Activated CD4-positive, alpha-beta T cell treated with anti-CD3 and anti-CD28 coated beads for 36 hours (primary cell): ENCODE measurements at regions not wholly inside any gene's neighbourhood (a gene's known extent, or its start where the extent isn't known, plus 50 kb on each side); places are given as distances from the start of the nearest gene placed in this dataset.

ENCODE experiments used
- ATAC-seq: fragments of 200-7000 bp; cut with Tn5 transposase; one replicate; pipeline ENCODE4 v1.10.0; 2021; ENCODE audit warnings: mild to moderate bottlenecking, moderate library complexity
- CTCF ChIA-PET: fragments of 350-600 bp; sonication (Branson Sonifier 250); formaldehyde crosslinking; loops from one replicate; lab custom pipeline; 2021; ENCODE audit warnings: antibody characterized with exemption; lab: Charles Lee
- POLR2A ChIA-PET: fragments of 350-600 bp; sonication (Branson Sonifier 250); formaldehyde crosslinking; loops from one replicate; lab custom pipeline; 2021; ENCODE audit warnings: antibody characterized with exemption, inconsistent platforms; lab: Charles Lee
- DNase-seq: peaks from one replicate; pipeline ENCODE4 v3.0.0-alpha.2; 2020
- H3K27ac Mint-ChIP-seq: one replicate; pipeline ENCODE4 v1.8.0; 2021; ENCODE audit warnings: mixed read lengths
- H3K27me3 Mint-ChIP-seq: one replicate; pipeline ENCODE4 v1.8.0; 2021; ENCODE audit warnings: mixed read lengths
- H3K36me3 Mint-ChIP-seq: one replicate; pipeline ENCODE4 v1.8.0; 2021; ENCODE audit warnings: low read depth, mixed read lengths
- H3K4me1 Mint-ChIP-seq: one replicate; pipeline ENCODE4 v1.8.0; 2021; ENCODE audit warnings: mixed read lengths
- H3K4me3 Mint-ChIP-seq: one replicate; pipeline ENCODE4 v1.8.0; 2021; ENCODE audit warnings: mild to moderate bottlenecking, moderate library complexity, mixed read lengths
- H3K9me3 Mint-ChIP-seq: one replicate; pipeline ENCODE4 v1.8.0; 2021; ENCODE audit warnings: low read depth, mixed read lengths
- intact Hi-C, 2 experiments: fragments of 100-400 bp; cut with DNase I in 1 of 2; cut with micrococcal nuclease in 1 of 2; formaldehyde crosslinking; loops; one replicate each; pipeline versions ENCODE4 v1.14.2 to v1.15.1; 2022 to 2024; cut with DNase I, micrococcal nuclease

GRCh38 chr1:99170516-99170915 is 93.8 kb upstream of the PLPPR4 start:
- Mint-ChIP-seq H3K9me3 (no peaks in the 10 kb centered on the region), H3K36me3 (no peaks in the 10 kb centered on the region), H3K4me1 (peaks cover 2% of the 10 kb centered on the region), H3K27ac (no peak overlapping the region), H3K4me3 (no peak overlapping the region), H3K27me3 (peaks cover 13% of the 10 kb centered on the region)
- CTCF ChIA-PET: no interaction called here
- DNase-seq: no peak
- peak; percentile 80 for ATAC-seq
- POLR2A ChIA-PET: no interaction called here
- intact Hi-C loops: loop anchor here in 1 of 2 experiments (10.0 kb wide), 1 partner anchor 376 kb away; no protein-coding TSS in a partner anchor

- intact Hi-C loops: loop anchor here in 1 of 2 experiments (10.0 kb wide), 1 partner anchor 376 kb away; no protein-coding TSS in a partner anchor
- ChIA-PET CTCF (interaction anchor here (1.4 kb wide), 1 partner anchor 10 kb away, joined by 5 read pairs; no protein-coding TSS in a partner anchor), POLR2A (no interaction called here)
- no peak overlapping the region for H3K27ac Mint-ChIP-seq
- H3K36me3 Mint-ChIP-seq: no peaks in the 10 kb centered on the region
- no peaks in the 10 kb centered on the region for H3K9me3 Mint-ChIP-seq
- ATAC-seq (no peak), DNase-seq (no peak)
- H3K27me3 Mint-ChIP-seq: peaks cover 9% of the 10 kb centered on the region
- H3K4me1 Mint-ChIP-seq: peaks cover 2% of the 10 kb centered on the region
- no peak overlapping the region for H3K4me3 Mint-ChIP-seq
Measured at GRCh38 chr1:99171184-99171813, 93.0 kb upstream of the PLPPR4 start.

DNA sequence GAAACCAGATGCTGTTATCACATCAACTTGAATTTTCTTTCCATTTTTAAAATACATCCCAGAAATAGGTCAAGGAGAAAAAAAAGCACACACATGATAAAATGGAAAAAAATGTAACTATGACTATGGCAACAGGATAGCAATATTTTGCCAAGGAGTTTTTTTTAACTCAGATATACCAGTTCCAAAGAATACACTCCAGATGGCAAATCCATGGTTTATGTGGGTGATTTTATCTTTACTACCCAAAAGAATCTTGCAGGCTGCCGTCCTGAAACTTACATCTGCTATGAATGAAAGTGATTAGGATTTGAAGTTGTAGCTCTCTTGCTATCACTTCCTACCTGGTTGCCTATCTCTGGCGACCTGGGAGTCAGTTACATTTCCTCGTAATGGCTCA is 91.0 kb upstream of the PLPPR4 start:
- ChIA-PET CTCF (no interaction called here), POLR2A (no interaction called here)
- H3K9me3 Mint-ChIP-seq: no peaks in the 10 kb centered on the region
- H3K27me3 Mint-ChIP-seq: peaks cover 9% of the 10 kb centered on the region
- H3K36me3 Mint-ChIP-seq: no peaks in the 10 kb centered on the region
- DNase-seq (no peak), ATAC-seq (no peak)
- no peak overlapping the region for H3K27ac Mint-ChIP-seq
- no peak overlapping the region for H3K4me3 Mint-ChIP-seq
- H3K4me1 Mint-ChIP-seq: peaks cover 2% of the 10 kb centered on the region
- intact Hi-C loops: loop anchor here in 1 of 2 experiments (10.0 kb wide), 1 partner anchor 378 kb away; no protein-coding TSS in a partner anchor

- Mint-ChIP-seq H3K27me3 (peaks cover 9% of the 10 kb centered on the region), H3K9me3 (no peaks in the 10 kb centered on the region), H3K4me1 (peaks cover 2% of the 10 kb centered on the region), H3K27ac (no peak overlapping the region), H3K4me3 (no peak overlapping the region), H3K36me3 (no peaks in the 10 kb centered on the region)
- no peak for DNase-seq
- ChIA-PET CTCF (no interaction called here), POLR2A (no interaction called here)
- intact Hi-C loops: loop anchor here in 1 of 2 experiments (10.0 kb wide), 1 partner anchor 379 kb away; no protein-coding TSS in a partner anchor
- ATAC-seq: no peak
Measured at GRCh38 chr1:99173900-99174299, 90.4 kb upstream of the PLPPR4 start.

DNA sequence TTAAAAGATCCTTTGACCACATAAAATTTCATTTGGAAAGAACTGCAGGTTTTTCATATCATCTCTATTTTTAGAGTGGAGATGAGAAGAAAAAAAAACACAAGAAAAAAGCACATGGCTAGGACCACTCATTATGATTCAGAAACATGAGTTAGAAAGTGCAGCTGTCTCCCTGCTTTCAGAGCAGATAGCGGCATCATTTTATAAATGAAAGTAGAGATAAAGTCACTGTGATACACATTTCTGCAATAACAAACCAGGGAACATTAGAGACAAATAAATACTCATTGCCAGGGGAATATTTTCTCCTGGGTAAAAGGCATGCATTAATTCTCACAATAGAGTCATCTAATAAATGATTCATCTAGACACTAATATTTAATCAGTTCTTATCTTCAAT is 87.5 kb upstream of the PLPPR4 start:
- CTCF ChIA-PET: interaction anchor here (1.2 to 2.0 kb wide), 4 partner anchors 9 to 509 kb away, joined by 3 to 8 read pairs (median 4); no protein-coding TSS in a partner anchor
- H3K27ac Mint-ChIP-seq: no peak overlapping the region

GRCh38 chr1:99177465-99177864 is 86.8 kb upstream of the PLPPR4 start:
- DNase-seq: no peak
- H3K27me3 Mint-ChIP-seq: peaks cover 2% of the 10 kb centered on the region
- POLR2A ChIA-PET: no interaction called here
- H3K27ac Mint-ChIP-seq: no peak overlapping the region
- H3K4me1 Mint-ChIP-seq: no peaks in the 10 kb centered on the region
- ATAC-seq: no peak
- intact Hi-C loops: loop anchor here (5.0 to 10.0 kb wide), 2 partner anchors 383 to 1690 kb away; no protein-coding TSS in a partner anchor
- no peaks in the 10 kb centered on the region for H3K36me3 Mint-ChIP-seq
- H3K4me3 Mint-ChIP-seq: no peak overlapping the region
- CTCF ChIA-PET: no interaction called here
- H3K9me3 Mint-ChIP-seq: no peaks in the 10 kb centered on the region

More for the DNA sequence above, 87.5 kb upstream of the PLPPR4 start:
- no peak for DNase-seq
- intact Hi-C loops: loop anchor here (5.0 to 10.0 kb wide), 2 partner anchors 382 to 1691 kb away; no protein-coding TSS in a partner anchor
- POLR2A ChIA-PET: no interaction called here
- peaks cover 2% of the 10 kb centered on the region for H3K27me3 Mint-ChIP-seq
- no peaks in the 10 kb centered on the region for H3K36me3 Mint-ChIP-seq
- ATAC-seq: no peak
- no peaks in the 10 kb centered on the region for H3K9me3 Mint-ChIP-seq
- H3K4me3 Mint-ChIP-seq: no peak overlapping the region
- no peaks in the 10 kb centered on the region for H3K4me1 Mint-ChIP-seq

GRCh38 chr1:99180343-99180808 is 83.9 kb upstream of the PLPPR4 start:
- Mint-ChIP-seq H3K4me1 (no peaks in the 10 kb centered on the region), H3K9me3 (no peaks in the 10 kb centered on the region), H3K4me3 (no peak overlapping the region), H3K27me3 (no peaks in the 10 kb centered on the region), H3K27ac (no peak overlapping the region), H3K36me3 (no peaks in the 10 kb centered on the region)
- intact Hi-C loops: loop anchor here (1.0 to 10.0 kb wide), 6 partner anchors 301 to 1684 kb away; no protein-coding TSS in a partner anchor
- ATAC-seq (peak; percentile 91), DNase-seq (peak; percentile 80)
- ChIA-PET POLR2A (no interaction called here), CTCF (interaction anchor here (0.6 to 1.5 kb wide), 18 partner anchors 9 to 530 kb away, joined by 3 to 13 read pairs (median 4); no protein-coding TSS in a partner anchor)

DNA sequence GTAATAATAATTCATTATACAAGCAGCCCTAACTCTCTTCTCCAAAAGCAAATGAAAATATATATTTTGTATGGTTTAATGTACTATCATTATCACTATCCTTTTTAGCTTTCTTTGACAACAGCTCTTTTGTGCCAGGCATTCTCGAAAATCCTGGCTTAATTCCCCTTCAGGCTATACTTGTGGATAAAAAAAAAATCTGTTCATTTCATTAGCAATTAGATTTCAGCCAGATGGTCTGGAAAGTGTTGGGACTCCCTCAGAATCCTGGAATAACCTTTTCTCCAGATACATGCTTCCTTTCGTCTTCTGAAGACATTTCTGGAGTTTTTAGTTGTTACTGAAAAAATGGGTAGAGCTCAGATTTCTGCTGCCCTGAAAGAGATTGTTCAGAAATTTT is 83.4 kb upstream of the PLPPR4 start:
- no peak overlapping the region for H3K4me3 Mint-ChIP-seq
- H3K27ac Mint-ChIP-seq: no peak overlapping the region
- CTCF ChIA-PET: interaction anchor here (0.6 to 2.3 kb wide), 21 partner anchors 9 to 529 kb away, joined by 3 to 13 read pairs (median 4); no protein-coding TSS in a partner anchor
- H3K27me3 Mint-ChIP-seq: no peaks in the 10 kb centered on the region
- DNase-seq: no peak
- POLR2A ChIA-PET: no interaction called here
- no peaks in the 10 kb centered on the region for H3K9me3 Mint-ChIP-seq
- no peak for ATAC-seq
- intact Hi-C loops: loop anchor here (1.0 to 10.0 kb wide), 6 partner anchors 300 to 1684 kb away; no protein-coding TSS in a partner anchor
- no peaks in the 10 kb centered on the region for H3K36me3 Mint-ChIP-seq
- H3K4me1 Mint-ChIP-seq: no peaks in the 10 kb centered on the region

- H3K9me3 Mint-ChIP-seq: no peaks in the 10 kb centered on the region
- H3K36me3 Mint-ChIP-seq: no peaks in the 10 kb centered on the region
- no peaks in the 10 kb centered on the region for H3K27me3 Mint-ChIP-seq
- no peak for DNase-seq
- no peak for ATAC-seq
- no peaks in the 10 kb centered on the region for H3K4me1 Mint-ChIP-seq
- H3K27ac Mint-ChIP-seq: no peak overlapping the region
- ChIA-PET CTCF (interaction anchor here (1.2 to 2.3 kb wide), 3 partner anchors 202 to 300 kb away, joined by 3 to 12 read pairs (median 6); no protein-coding TSS in a partner anchor), POLR2A (no interaction called here)
- no peak overlapping the region for H3K4me3 Mint-ChIP-seq
- intact Hi-C loops: loop anchor here (5.0 to 10.0 kb wide), 3 partner anchors 385 to 1683 kb away; no protein-coding TSS in a partner anchor
Measured at GRCh38 chr1:99181892-99182291, 82.4 kb upstream of the PLPPR4 start.

DNA sequence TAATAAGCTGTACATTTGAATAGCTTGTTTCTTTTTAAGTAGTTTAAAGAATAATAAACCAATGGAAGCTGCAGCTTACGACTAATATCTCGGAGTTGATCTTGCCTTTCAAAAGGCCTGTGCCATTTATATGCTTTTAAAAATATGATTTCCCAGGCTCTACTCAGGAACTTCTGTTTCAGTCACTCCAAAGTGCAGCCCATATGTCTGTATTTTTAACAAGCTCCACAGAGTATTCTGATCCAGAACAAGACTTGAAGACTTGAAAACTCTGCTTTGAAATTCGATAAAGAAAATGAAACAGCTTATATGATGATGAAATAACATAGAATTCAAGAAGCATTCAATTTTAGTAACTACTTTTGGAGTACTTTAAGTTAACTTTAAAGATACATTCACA is 79.1 kb upstream of the PLPPR4 start:
- no peak overlapping the region for H3K27ac Mint-ChIP-seq
- H3K27me3 Mint-ChIP-seq: no peaks in the 10 kb centered on the region
- no peak for ATAC-seq
- H3K36me3 Mint-ChIP-seq: no peaks in the 10 kb centered on the region
- intact Hi-C loops: loop anchor here in 1 of 2 experiments (10.0 kb wide), 1 partner anchor 1680 kb away; no protein-coding TSS in a partner anchor
- H3K9me3 Mint-ChIP-seq: no peaks in the 10 kb centered on the region
- ChIA-PET CTCF (interaction anchor here (0.6 to 1.6 kb wide), 6 partner anchors 9 to 522 kb away, joined by 3 to 6 read pairs (median 3); no protein-coding TSS in a partner anchor), POLR2A (interaction anchor here (0.6 kb wide), 1 partner anchor 214 kb away, joined by 4 read pairs; no protein-coding TSS in a partner anchor)
- no peak overlapping the region for H3K4me3 Mint-ChIP-seq
- H3K4me1 Mint-ChIP-seq: no peaks in the 10 kb centered on the region
- DNase-seq: no peak

- Mint-ChIP-seq H3K36me3 (no peaks in the 10 kb centered on the region), H3K27me3 (peaks cover 8% of the 10 kb centered on the region), H3K27ac (no peak overlapping the region), H3K4me1 (no peaks in the 10 kb centered on the region), H3K9me3 (peaks cover 2% of the 10 kb centered on the region), H3K4me3 (no peak overlapping the region)
- POLR2A ChIA-PET: no interaction called here
- CTCF ChIA-PET: interaction anchor here (1.4 kb wide), 1 partner anchor 13 kb away, joined by 5 read pairs; no protein-coding TSS in a partner anchor
- intact Hi-C loops: no loop called here
- DNase-seq (no peak), ATAC-seq (no peak)
Measured at GRCh38 chr1:99193431-99193830, 70.9 kb upstream of the PLPPR4 start.
